Natural killer cell (primary cell): ENCODE measurements at regions not wholly inside any gene's neighbourhood (a gene's known extent, or its start where the extent isn't known, plus 50 kb on each side); places are given as distances from the start of the nearest gene placed in this dataset.

ENCODE experiments used
- ATAC-seq, 3 donors: fragments of 150-1000 bp in 2 of 3; fragments of 200-7000 bp in 1 of 3; cut with Tn5 transposase; 1 replicate in 1 of 3; 2 replicates in 2 of 3; pipeline ENCODE4 v1.10.0; 2021; ENCODE audit warnings: mild to moderate bottlenecking in 2 of 3, moderate library complexity in 2 of 3
- DNase-seq, 2 donors: peaks; one replicate each; pipeline versions ENCODE4 v3.0.0 to v3.0.0-alpha.2; 2013 to 2021; ENCODE audit warnings: mixed read lengths in 1 of 2
- H3K27ac ChIP-seq: one replicate; pipeline ENCODE4 v1.5.1; 2013; ENCODE audit warnings: mild to moderate bottlenecking, low read length
- H3K27me3 ChIP-seq: one replicate; pipeline ENCODE4 v1.6.1; 2013; ENCODE audit warnings: low read length; ENCODE audit not compliant: control insufficient read depth, insufficient read depth
- H3K36me3 ChIP-seq: one replicate; pipeline ENCODE4 v1.6.1; 2013; ENCODE audit warnings: low read length; ENCODE audit not compliant: control insufficient read depth, insufficient read depth
- H3K4me1 ChIP-seq: one replicate; pipeline ENCODE4 v1.6.1; 2013; ENCODE audit warnings: low read length; ENCODE audit not compliant: control insufficient read depth, insufficient read depth
- H3K4me3 ChIP-seq: one replicate; pipeline ENCODE4 v1.5.1; 2013; ENCODE audit warnings: low read length
- H3K9me3 ChIP-seq: one replicate; pipeline ENCODE4 v1.6.1; 2013; ENCODE audit warnings: low read length; ENCODE audit not compliant: control insufficient read depth, insufficient read depth
- H3K27ac Mint-ChIP-seq, 2 donors: one replicate each; pipeline ENCODE4 v1.8.0; 2022; ENCODE audit warnings: mild to moderate bottlenecking in 2 of 2, mixed read lengths in 2 of 2, moderate library complexity in 1 of 2
- H3K27me3 Mint-ChIP-seq, 2 donors: one replicate each; pipeline ENCODE4 v1.8.0; 2022; ENCODE audit warnings: low read depth in 2 of 2, mixed read lengths in 2 of 2
- H3K36me3 Mint-ChIP-seq: one replicate; pipeline ENCODE4 v1.8.0; 2022; ENCODE audit warnings: mixed read lengths
- H3K4me1 Mint-ChIP-seq, 2 donors: one replicate each; pipeline ENCODE4 v1.8.0; 2022; ENCODE audit warnings: mixed read lengths in 2 of 2
- H3K4me3 Mint-ChIP-seq: one replicate; pipeline ENCODE4 v1.8.0; 2022; ENCODE audit warnings: mild to moderate bottlenecking, moderate library complexity, mixed read lengths
- H3K9me3 Mint-ChIP-seq, 2 donors: one replicate each; pipeline ENCODE4 v1.8.0; 2022; ENCODE audit warnings: mixed read lengths in 2 of 2
- CTCF ChIP-seq: fragments of 200-600 bp; IDR thresholded peaks from one replicate; pipeline ENCODE4 v1.8.0; 2022; ENCODE audit warnings: antibody characterized with exemption
- WGBS: methylation state at CpG from one replicate; pipeline ENCODE4 v1.1.7; 2013; ENCODE audit warnings: missing lambda C conversion rate; ENCODE audit not compliant: insufficient coverage; 5-methylcytosine and 5-hydroxymethylcytosine counted together
- intact Hi-C: fragments of 100-400 bp; cut with micrococcal nuclease; formaldehyde crosslinking; loops from one replicate; pipeline ENCODE4 v1.14.2; 2022

GRCh38 chr2:128817171-128817570 lies 498.5 kb upstream of the HS6ST1 start:
- H3K4me3 ChIP-seq: no peak overlapping the region
- Mint-ChIP-seq H3K4me3 (no peak overlapping the region), H3K27ac (no peak overlapping the region), H3K9me3 (no peaks in the 10 kb centered on the region), H3K27me3 (peaks cover 0 to 11% of the 10 kb centered on the region in 2 donors), H3K36me3 (no peaks in the 10 kb centered on the region), H3K4me1 (no peaks in the 10 kb centered on the region)
- WGBS: 76% methylated on average over 5 of the region's 5 CpGs
- ATAC-seq: no peak
- TF ChIP-seq CTCF: no peak
- DNase-seq: no peak
- H3K27me3 ChIP-seq: no peaks in the 10 kb centered on the region
- intact Hi-C loops: no loop called here
- no peaks in the 10 kb centered on the region for H3K36me3 ChIP-seq
- no peak overlapping the region for H3K27ac ChIP-seq
- H3K9me3 ChIP-seq: no peaks in the 10 kb centered on the region
- no peaks in the 10 kb centered on the region for H3K4me1 ChIP-seq

- Histone ChIP-seq H3K4me1 (no peaks in the 10 kb centered on the region), H3K27me3 (no peaks in the 10 kb centered on the region), H3K36me3 (no peaks in the 10 kb centered on the region), H3K27ac (no peak overlapping the region), H3K4me3 (no peak overlapping the region), H3K9me3 (no peaks in the 10 kb centered on the region)
- H3K9me3 Mint-ChIP-seq: no peaks in the 10 kb centered on the region
- no peak overlapping the region for H3K4me3 Mint-ChIP-seq
- intact Hi-C loops: no loop called here
- no peak overlapping the region for H3K27ac Mint-ChIP-seq
- peaks cover 0 to 11% of the 10 kb centered on the region in 2 donors for H3K27me3 Mint-ChIP-seq
- H3K36me3 Mint-ChIP-seq: no peaks in the 10 kb centered on the region
- WGBS: 82% methylated on average over 4 of the region's 6 CpGs
- TF ChIP-seq CTCF: no peak
- DNase-seq (no peak), ATAC-seq (no peak)
- H3K4me1 Mint-ChIP-seq: no peaks in the 10 kb centered on the region
Measured at GRCh38 chr2:128817813-128818212, 499.1 kb upstream of the HS6ST1 start.

- intact Hi-C loops: no loop called here
- H3K4me1 ChIP-seq: no peaks in the 10 kb centered on the region
- H3K9me3 ChIP-seq: no peaks in the 10 kb centered on the region
- H3K4me3 ChIP-seq: no peak overlapping the region
- H3K27ac ChIP-seq: no peak overlapping the region
- Mint-ChIP-seq H3K36me3 (no peaks in the 10 kb centered on the region), H3K27ac (no peak overlapping the region), H3K4me1 (no peaks in the 10 kb centered on the region), H3K27me3 (peaks cover 0 to 9% of the 10 kb centered on the region in 2 donors), H3K9me3 (no peaks in the 10 kb centered on the region), H3K4me3 (no peak overlapping the region)
- no peak for TF ChIP-seq CTCF
- H3K27me3 ChIP-seq: no peaks in the 10 kb centered on the region
- DNase-seq (no peak), ATAC-seq (no peak)
- WGBS: 94% methylated on average over 1 of the region's 2 CpGs
- no peaks in the 10 kb centered on the region for H3K36me3 ChIP-seq
Measured at GRCh38 chr2:128818248-128818647, 499.6 kb upstream of the HS6ST1 start.

GRCh38 chr2:128818704-128819491 lies 500.2 kb upstream of the HS6ST1 start:
- H3K36me3 Mint-ChIP-seq: no peaks in the 10 kb centered on the region
- Histone ChIP-seq H3K36me3 (no peaks in the 10 kb centered on the region), H3K27ac (no peak overlapping the region), H3K9me3 (no peaks in the 10 kb centered on the region), H3K4me1 (no peaks in the 10 kb centered on the region), H3K4me3 (no peak overlapping the region), H3K27me3 (no peaks in the 10 kb centered on the region)
- H3K4me3 Mint-ChIP-seq: no peak overlapping the region
- no peaks in the 10 kb centered on the region for H3K4me1 Mint-ChIP-seq
- H3K9me3 Mint-ChIP-seq: no peaks in the 10 kb centered on the region
- DNase-seq (no peak), ATAC-seq (no peak)
- H3K27me3 Mint-ChIP-seq: peaks cover 0 to 6% of the 10 kb centered on the region in 2 donors
- 81% methylated on average over 11 of the region's 11 CpGs for WGBS
- H3K27ac Mint-ChIP-seq: no peak overlapping the region
- intact Hi-C loops: no loop called here
- TF ChIP-seq CTCF: no peak
